DND-41 (cell line): ENCODE measurements at regions not wholly inside any gene's neighbourhood (a gene's known extent, or its start where the extent isn't known, plus 50 kb on each side); places are given as distances from the start of the nearest gene placed in this dataset.

ENCODE experiments used
- EZH2 ChIP-seq: IDR thresholded peaks from 3 replicates; pipeline ENCODE4 v1.6.1; 2012; ENCODE audit warnings: borderline replicate concordance, low read depth, mild to moderate bottlenecking, moderate library complexity, low read length, inconsistent platforms; ENCODE audit not compliant: severe bottlenecking
- TF ChIP-seq, protein P1 (sequence below): IDR thresholded peaks from 2 replicates; pipeline ENCODE4 v1.5.1; 2012; ENCODE audit warnings: borderline replicate concordance, low read length, moderate library complexity, mild to moderate bottlenecking; ENCODE audit not compliant: poor library complexity, severe bottlenecking; ENCODE audit errors: extremely low read depth

DNA sequence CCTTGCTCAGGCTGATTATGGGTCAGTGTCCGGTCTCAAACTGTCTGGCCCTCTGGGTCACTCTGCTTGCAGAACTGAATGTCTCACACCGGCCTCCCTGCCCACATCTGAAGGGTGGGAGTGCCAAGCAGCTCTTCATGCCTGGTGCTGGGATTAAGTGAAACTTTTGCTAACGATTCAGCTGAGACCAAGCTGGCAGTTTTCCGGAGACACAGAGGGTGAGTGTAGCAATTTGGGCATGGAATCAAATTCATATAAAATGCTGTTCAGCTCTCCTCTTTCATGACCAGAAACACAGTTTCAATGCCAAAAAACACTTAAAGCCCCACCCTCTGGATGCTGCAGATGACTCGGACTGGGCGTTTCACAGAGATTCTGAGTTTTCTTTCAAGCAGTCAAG, 207.5 kb downstream of the NXNL2 start:
- TF ChIP-seq, protein P1, sequence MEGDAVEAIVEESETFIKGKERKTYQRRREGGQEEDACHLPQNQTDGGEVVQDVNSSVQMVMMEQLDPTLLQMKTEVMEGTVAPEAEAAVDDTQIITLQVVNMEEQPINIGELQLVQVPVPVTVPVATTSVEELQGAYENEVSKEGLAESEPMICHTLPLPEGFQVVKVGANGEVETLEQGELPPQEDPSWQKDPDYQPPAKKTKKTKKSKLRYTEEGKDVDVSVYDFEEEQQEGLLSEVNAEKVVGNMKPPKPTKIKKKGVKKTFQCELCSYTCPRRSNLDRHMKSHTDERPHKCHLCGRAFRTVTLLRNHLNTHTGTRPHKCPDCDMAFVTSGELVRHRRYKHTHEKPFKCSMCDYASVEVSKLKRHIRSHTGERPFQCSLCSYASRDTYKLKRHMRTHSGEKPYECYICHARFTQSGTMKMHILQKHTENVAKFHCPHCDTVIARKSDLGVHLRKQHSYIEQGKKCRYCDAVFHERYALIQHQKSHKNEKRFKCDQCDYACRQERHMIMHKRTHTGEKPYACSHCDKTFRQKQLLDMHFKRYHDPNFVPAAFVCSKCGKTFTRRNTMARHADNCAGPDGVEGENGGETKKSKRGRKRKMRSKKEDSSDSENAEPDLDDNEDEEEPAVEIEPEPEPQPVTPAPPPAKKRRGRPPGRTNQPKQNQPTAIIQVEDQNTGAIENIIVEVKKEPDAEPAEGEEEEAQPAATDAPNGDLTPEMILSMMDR: no peak
- TF ChIP-seq EZH2: no peak
